GM10266 (cell line): ENCODE measurements at regions not wholly inside any gene's neighbourhood (a gene's known extent, or its start where the extent isn't known, plus 50 kb on each side); places are given as distances from the start of the nearest gene placed in this dataset.
A peak's percentile ranks its signal among the peaks of the same experiment; 100 is the strongest.

ENCODE experiments used
- DNase-seq: peaks from one replicate; pipeline ENCODE4 v3.0.0; 2012; ENCODE audit errors: extremely low spot score
- TF ChIP-seq, protein P1 (sequence below): IDR thresholded peaks from 2 replicates; pipeline ENCODE4 v1.5.1; 2012; ENCODE audit warnings: mild to moderate bottlenecking, low read depth; ENCODE audit not compliant: control insufficient read depth, insufficient read depth; ENCODE audit errors: missing control alignments

GRCh38 chr2:8022908-8023640, 658.8 kb upstream of the ID2 start:
- TF ChIP-seq, protein P1, sequence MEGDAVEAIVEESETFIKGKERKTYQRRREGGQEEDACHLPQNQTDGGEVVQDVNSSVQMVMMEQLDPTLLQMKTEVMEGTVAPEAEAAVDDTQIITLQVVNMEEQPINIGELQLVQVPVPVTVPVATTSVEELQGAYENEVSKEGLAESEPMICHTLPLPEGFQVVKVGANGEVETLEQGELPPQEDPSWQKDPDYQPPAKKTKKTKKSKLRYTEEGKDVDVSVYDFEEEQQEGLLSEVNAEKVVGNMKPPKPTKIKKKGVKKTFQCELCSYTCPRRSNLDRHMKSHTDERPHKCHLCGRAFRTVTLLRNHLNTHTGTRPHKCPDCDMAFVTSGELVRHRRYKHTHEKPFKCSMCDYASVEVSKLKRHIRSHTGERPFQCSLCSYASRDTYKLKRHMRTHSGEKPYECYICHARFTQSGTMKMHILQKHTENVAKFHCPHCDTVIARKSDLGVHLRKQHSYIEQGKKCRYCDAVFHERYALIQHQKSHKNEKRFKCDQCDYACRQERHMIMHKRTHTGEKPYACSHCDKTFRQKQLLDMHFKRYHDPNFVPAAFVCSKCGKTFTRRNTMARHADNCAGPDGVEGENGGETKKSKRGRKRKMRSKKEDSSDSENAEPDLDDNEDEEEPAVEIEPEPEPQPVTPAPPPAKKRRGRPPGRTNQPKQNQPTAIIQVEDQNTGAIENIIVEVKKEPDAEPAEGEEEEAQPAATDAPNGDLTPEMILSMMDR, result no peak
- DNase-seq, result peak; percentile 45

DNA sequence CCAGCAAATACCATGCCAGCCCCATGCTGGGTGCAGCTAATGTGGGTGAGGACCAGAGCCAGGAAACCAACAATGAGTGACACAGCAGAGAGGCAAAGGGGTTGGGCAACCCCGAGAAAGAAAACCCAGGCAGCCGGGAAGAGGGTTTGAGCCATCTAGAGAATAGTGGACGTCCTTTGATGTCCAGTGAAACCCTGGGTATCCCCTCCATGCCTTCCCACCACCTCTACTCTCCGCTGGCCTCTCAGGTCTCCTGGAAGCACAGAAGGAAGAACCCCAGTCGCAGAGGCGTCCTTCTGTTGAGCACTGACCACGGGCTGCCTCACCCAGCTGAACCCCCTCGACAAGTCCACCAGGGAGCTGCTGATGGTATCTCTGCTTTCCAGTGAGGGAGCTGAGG, 657.4 kb upstream of the ID2 start:
- DNase-seq, result no peak
- TF ChIP-seq, protein P1, result no peak

DNA sequence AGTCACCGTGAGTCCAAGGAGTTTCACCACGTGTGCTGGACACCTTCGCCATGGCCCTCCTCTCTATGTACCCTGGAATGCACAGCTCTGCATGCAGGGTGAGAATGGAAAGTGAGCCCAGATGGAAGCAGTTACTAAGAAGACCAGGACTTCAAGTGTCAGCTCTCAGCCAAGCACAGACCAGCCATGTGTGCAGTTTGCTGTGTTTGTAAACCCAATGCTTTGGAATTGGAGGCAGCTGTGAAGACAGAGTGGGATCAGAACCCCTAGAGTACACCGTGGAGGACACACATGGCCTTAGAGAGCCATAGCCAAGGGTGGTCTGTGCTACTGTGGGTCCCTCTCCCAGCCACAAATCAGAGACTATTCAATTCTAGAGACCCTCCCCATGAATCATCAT, 655.5 kb upstream of the ID2 start:
- DNase-seq, result no peak
- TF ChIP-seq, protein P1, result no peak

DNA sequence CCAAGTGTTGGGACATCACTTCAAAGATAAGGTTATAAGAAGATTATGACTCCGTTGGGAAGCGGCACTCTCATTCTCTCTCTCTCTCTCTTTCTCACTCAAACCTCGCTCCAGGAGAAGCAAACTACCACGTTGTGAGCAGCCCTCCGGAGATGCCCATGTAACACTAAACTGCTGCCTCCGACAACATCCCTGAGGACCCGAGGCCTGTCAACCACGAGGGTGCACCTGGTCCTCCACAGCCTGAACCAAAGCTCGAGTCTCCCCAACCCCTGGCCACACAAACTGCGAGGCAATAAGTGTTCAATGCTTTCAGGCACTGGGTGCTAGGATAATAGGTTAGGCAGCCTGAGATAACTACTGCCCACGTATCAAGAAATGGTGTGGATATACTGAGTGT, 654.5 kb upstream of the ID2 start:
- no peak for DNase-seq
- TF ChIP-seq, protein P1, result no peak

- TF ChIP-seq, protein P1, result no peak
These were observed 653.8 kb upstream of the ID2 start for GRCh38 chr2:8028036-8028435.

GRCh38 chr2:8028436-8028835, 653.4 kb upstream of the ID2 start:
- TF ChIP-seq, protein P1, result no peak
- DNase-seq, result no peak

More at GRCh38 chr2:8028036-8028435, 653.8 kb upstream of the ID2 start:
- no peak for DNase-seq

DNA sequence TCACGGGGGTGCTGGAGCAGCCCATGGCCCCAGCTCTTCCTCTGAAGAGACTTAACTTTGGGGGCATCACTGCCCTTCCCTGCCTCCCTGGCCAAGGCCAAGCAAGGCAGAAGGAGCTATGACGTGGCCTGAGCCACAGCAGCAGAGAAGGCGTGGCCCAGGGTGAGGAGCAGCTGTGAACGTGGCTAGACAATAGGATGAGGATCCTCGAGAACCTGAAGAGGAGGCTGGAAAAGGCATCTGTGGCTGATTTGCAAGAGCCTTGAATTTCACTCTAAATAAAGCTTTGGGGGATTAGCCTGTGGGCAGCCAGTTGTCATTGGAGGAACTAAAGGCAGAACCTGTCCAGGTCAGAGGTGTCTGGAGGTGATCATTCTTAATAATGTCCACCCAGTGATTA, 652.9 kb upstream of the ID2 start:
- TF ChIP-seq, protein P1, result no peak
- no peak for DNase-seq
